ENCODE measurements at regions not wholly inside any gene's neighbourhood (a gene's known extent, or its start where the extent isn't known, plus 50 kb on each side); places are given as distances from the start of the nearest gene placed in this dataset.

- H3K4me1 Mint-ChIP-seq (ENCODE audit: unreplicated experiment): peaks cover 13% of the 10 kb centered on the region
- H3K36me3 Mint-ChIP-seq (ENCODE audit: low read depth, unreplicated experiment): no peaks in the 10 kb centered on the region
- peaks cover 5% of the 10 kb centered on the region for H3K27me3 Mint-ChIP-seq (ENCODE audit: unreplicated experiment)
- TF ChIP-seq CTCF (IDR thresholded peaks at IDR 0.05; ENCODE audit: unreplicated experiment): no peak
- H3K27ac Mint-ChIP-seq (ENCODE audit: unreplicated experiment): no peak overlapping the region
- no peak overlapping the region for H3K4me3 Mint-ChIP-seq (ENCODE audit: unreplicated experiment)
- no peaks in the 10 kb centered on the region for H3K9me3 Mint-ChIP-seq (ENCODE audit: unreplicated experiment)
- no peak for DNase-seq (ENCODE audit: low spot score)
These were observed 185.7 kb upstream of the IRX6 start for GRCh38 chr16:55138298-55138697.

GRCh38 chr16:55142405-55142804, 181.6 kb upstream of the IRX6 start:
- H3K4me1 Mint-ChIP-seq (ENCODE audit: unreplicated experiment): peaks cover 4% of the 10 kb centered on the region
- H3K27me3 Mint-ChIP-seq (ENCODE audit: unreplicated experiment): peaks cover 5% of the 10 kb centered on the region
- H3K27ac Mint-ChIP-seq (ENCODE audit: unreplicated experiment): no peak overlapping the region
- no peak for DNase-seq (ENCODE audit: low spot score)
- H3K4me3 Mint-ChIP-seq (ENCODE audit: unreplicated experiment): no peak overlapping the region
- TF ChIP-seq CTCF (IDR thresholded peaks at IDR 0.05; ENCODE audit: unreplicated experiment): no peak
- H3K36me3 Mint-ChIP-seq (ENCODE audit: low read depth, unreplicated experiment): no peaks in the 10 kb centered on the region
- H3K9me3 Mint-ChIP-seq (ENCODE audit: unreplicated experiment): no peaks in the 10 kb centered on the region

GRCh38 chr16:55144651-55145050, 179.4 kb upstream of the IRX6 start:
- DNase-seq (ENCODE audit: low spot score): no peak
- Mint-ChIP-seq H3K27ac (ENCODE audit: unreplicated experiment) (no peak overlapping the region), H3K4me1 (ENCODE audit: unreplicated experiment) (no peaks in the 10 kb centered on the region), H3K27me3 (ENCODE audit: unreplicated experiment) (peaks cover 2% of the 10 kb centered on the region), H3K4me3 (ENCODE audit: unreplicated experiment) (no peak overlapping the region), H3K9me3 (ENCODE audit: unreplicated experiment) (no peaks in the 10 kb centered on the region), H3K36me3 (ENCODE audit: low read depth, unreplicated experiment) (no peaks in the 10 kb centered on the region)
- TF ChIP-seq CTCF (IDR thresholded peaks at IDR 0.05; ENCODE audit: unreplicated experiment): no peak

- no peak for TF ChIP-seq CTCF (IDR thresholded peaks at IDR 0.05; ENCODE audit: unreplicated experiment)
- H3K4me1 Mint-ChIP-seq (ENCODE audit: unreplicated experiment): no peaks in the 10 kb centered on the region
- no peak overlapping the region for H3K4me3 Mint-ChIP-seq (ENCODE audit: unreplicated experiment)
- H3K27ac Mint-ChIP-seq (ENCODE audit: unreplicated experiment): no peak overlapping the region
- H3K9me3 Mint-ChIP-seq (ENCODE audit: unreplicated experiment): no peaks in the 10 kb centered on the region
- no peak for DNase-seq (ENCODE audit: low spot score)
- peaks cover 2% of the 10 kb centered on the region for H3K27me3 Mint-ChIP-seq (ENCODE audit: unreplicated experiment)
- H3K36me3 Mint-ChIP-seq (ENCODE audit: low read depth, unreplicated experiment): no peaks in the 10 kb centered on the region
These were observed 178.0 kb upstream of the IRX6 start for GRCh38 chr16:55145771-55146603.

- Mint-ChIP-seq H3K9me3 (ENCODE audit: unreplicated experiment) (no peaks in the 10 kb centered on the region), H3K36me3 (ENCODE audit: low read depth, unreplicated experiment) (no peaks in the 10 kb centered on the region), H3K4me3 (ENCODE audit: unreplicated experiment) (no peak overlapping the region), H3K4me1 (ENCODE audit: unreplicated experiment) (no peaks in the 10 kb centered on the region), H3K27ac (ENCODE audit: unreplicated experiment) (no peak overlapping the region), H3K27me3 (ENCODE audit: unreplicated experiment) (peaks cover 2% of the 10 kb centered on the region)
- TF ChIP-seq CTCF (IDR thresholded peaks at IDR 0.05; ENCODE audit: unreplicated experiment): no peak
- no peak for DNase-seq (ENCODE audit: low spot score)
These were observed 177.0 kb upstream of the IRX6 start for GRCh38 chr16:55146966-55147365.
